Glutamatergic neuron (in vitro differentiated cells): ENCODE measurements at regions not wholly inside any gene's neighbourhood (a gene's known extent, or its start where the extent isn't known, plus 50 kb on each side); places are given as distances from the start of the nearest gene placed in this dataset.

Experiments
- DNase-seq: peaks from one replicate; pipeline ENCODE4 v3.0.0; 2022
- H3K27ac Mint-ChIP-seq: one replicate; pipeline ENCODE4 v1.8.0; 2020; ENCODE audit warnings: mild to moderate bottlenecking, mixed read lengths, inconsistent platforms; ENCODE audit not compliant: unreplicated experiment
- H3K27me3 Mint-ChIP-seq: one replicate; pipeline ENCODE4 v1.8.0; 2020; ENCODE audit warnings: mild to moderate bottlenecking, moderate library complexity, mixed read lengths, inconsistent platforms; ENCODE audit not compliant: unreplicated experiment
- H3K36me3 Mint-ChIP-seq: one replicate; pipeline ENCODE4 v1.8.0; 2020; ENCODE audit warnings: mild to moderate bottlenecking, mixed read lengths, inconsistent platforms; ENCODE audit not compliant: unreplicated experiment
- H3K4me1 Mint-ChIP-seq: one replicate; pipeline ENCODE4 v1.8.0; 2020; ENCODE audit warnings: mild to moderate bottlenecking, low read depth, mixed read lengths, inconsistent platforms; ENCODE audit not compliant: unreplicated experiment
- H3K4me3 Mint-ChIP-seq: one replicate; pipeline ENCODE4 v1.8.0; 2020; ENCODE audit warnings: mild to moderate bottlenecking, mixed read lengths, inconsistent platforms; ENCODE audit not compliant: unreplicated experiment
- H3K9me3 Mint-ChIP-seq: one replicate; pipeline ENCODE4 v1.8.0; 2020; ENCODE audit warnings: mild to moderate bottlenecking, moderate library complexity, mixed read lengths, inconsistent platforms; ENCODE audit not compliant: unreplicated experiment
- TF ChIP-seq, protein P1 (sequence below): fragments of 200-600 bp; sonication (generic); IDR thresholded peaks from one replicate; pipeline ENCODE4 v1.5.0; 2021; ENCODE audit not compliant: partially characterized antibody, unreplicated experiment

DNA sequence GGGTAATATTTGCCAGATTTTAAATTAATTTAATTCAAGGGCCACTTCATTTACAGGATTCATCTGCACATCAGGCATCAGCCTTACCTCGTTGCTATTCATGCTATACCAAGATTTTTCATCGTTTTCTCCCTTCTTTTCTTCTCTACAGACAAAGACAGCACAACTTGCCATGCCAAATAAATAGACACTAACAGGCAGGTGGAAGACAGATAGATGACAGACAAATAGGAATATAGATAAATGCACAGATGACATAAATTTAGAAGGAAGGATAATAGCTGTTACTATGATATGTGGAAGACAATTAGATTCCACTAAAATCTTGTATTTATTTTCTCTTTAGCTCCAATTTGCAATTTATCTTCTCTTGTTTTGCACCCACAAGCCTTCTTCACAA is 164.5 kb upstream of the ARX start:
- TF ChIP-seq, protein P1, sequence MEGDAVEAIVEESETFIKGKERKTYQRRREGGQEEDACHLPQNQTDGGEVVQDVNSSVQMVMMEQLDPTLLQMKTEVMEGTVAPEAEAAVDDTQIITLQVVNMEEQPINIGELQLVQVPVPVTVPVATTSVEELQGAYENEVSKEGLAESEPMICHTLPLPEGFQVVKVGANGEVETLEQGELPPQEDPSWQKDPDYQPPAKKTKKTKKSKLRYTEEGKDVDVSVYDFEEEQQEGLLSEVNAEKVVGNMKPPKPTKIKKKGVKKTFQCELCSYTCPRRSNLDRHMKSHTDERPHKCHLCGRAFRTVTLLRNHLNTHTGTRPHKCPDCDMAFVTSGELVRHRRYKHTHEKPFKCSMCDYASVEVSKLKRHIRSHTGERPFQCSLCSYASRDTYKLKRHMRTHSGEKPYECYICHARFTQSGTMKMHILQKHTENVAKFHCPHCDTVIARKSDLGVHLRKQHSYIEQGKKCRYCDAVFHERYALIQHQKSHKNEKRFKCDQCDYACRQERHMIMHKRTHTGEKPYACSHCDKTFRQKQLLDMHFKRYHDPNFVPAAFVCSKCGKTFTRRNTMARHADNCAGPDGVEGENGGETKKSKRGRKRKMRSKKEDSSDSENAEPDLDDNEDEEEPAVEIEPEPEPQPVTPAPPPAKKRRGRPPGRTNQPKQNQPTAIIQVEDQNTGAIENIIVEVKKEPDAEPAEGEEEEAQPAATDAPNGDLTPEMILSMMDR: no peak
- H3K4me1 Mint-ChIP-seq: no peaks in the 10 kb centered on the region
- H3K9me3 Mint-ChIP-seq: no peaks in the 10 kb centered on the region
- H3K27ac Mint-ChIP-seq: no peak overlapping the region
- no peaks in the 10 kb centered on the region for H3K27me3 Mint-ChIP-seq
- DNase-seq: no peak
- H3K36me3 Mint-ChIP-seq: no peaks in the 10 kb centered on the region
- no peak overlapping the region for H3K4me3 Mint-ChIP-seq

DNA sequence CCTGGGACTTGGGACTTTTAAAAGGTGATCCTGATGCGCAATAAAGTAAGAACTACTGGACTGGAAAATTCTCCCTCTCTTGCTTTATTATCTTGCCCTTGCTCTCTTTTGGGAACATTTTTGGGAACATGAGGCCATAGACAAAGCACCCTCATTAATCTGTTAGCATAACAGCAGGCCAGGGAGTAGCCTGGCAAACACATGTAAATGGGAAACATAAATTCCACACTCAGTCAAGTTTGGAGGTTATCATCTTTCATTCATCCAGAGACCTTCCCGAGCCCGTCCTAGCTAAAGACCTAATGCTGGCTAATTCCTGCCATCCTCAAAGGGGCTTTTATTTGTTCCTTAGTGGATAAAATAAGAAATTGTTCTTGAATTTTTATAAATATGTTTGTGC is 162.8 kb upstream of the ARX start:
- Mint-ChIP-seq H3K27ac (no peak overlapping the region), H3K9me3 (no peaks in the 10 kb centered on the region), H3K27me3 (no peaks in the 10 kb centered on the region), H3K4me3 (no peak overlapping the region), H3K36me3 (no peaks in the 10 kb centered on the region), H3K4me1 (no peaks in the 10 kb centered on the region)
- DNase-seq: no peak
- TF ChIP-seq, protein P1: no peak

DNA sequence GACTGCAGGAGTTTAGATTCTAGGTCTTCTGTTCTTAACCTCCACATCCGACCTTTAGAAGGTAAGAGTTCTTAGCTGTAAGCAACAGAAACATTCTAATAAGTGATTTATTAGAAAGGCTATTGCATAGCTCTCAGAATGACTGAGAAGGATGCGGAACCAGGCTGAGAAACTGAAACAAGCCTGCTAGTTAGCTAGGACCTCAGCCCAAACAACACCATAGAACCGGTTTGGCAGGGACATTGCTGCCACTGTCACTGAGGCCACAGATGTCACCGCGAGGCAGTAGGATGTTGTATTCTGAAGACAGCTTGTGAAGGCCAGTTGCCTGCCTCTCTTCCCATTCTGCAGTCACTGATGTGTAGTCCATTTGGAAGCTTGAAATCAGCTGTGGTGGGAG is 160.0 kb upstream of the ARX start:
- TF ChIP-seq, protein P1: no peak
- no peak overlapping the region for H3K27ac Mint-ChIP-seq
- no peak overlapping the region for H3K4me3 Mint-ChIP-seq
- no peaks in the 10 kb centered on the region for H3K9me3 Mint-ChIP-seq
- H3K27me3 Mint-ChIP-seq: no peaks in the 10 kb centered on the region
- no peak for DNase-seq
- H3K4me1 Mint-ChIP-seq: no peaks in the 10 kb centered on the region
- H3K36me3 Mint-ChIP-seq: no peaks in the 10 kb centered on the region

DNA sequence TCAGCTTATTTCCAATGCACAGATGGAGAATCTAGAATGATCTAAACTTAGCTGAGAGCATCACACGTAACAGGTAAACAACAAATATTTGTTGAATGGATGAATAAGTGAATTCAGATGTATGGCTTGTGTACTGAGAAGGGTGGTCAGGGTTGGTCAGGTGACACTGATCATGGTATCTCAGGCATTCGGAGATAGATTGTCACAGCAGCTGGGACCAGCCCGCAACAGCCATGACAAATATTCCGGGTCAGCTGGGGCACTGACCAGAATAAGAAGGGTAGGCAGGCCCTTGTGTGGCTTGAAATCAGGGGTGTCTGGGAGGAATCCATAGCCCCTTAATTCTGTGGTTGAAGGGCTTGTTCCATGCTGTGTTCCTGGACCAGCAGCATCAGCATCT is 159.4 kb upstream of the ARX start:
- no peak overlapping the region for H3K4me3 Mint-ChIP-seq
- no peak overlapping the region for H3K27ac Mint-ChIP-seq
- H3K36me3 Mint-ChIP-seq: no peaks in the 10 kb centered on the region
- no peaks in the 10 kb centered on the region for H3K9me3 Mint-ChIP-seq
- no peak for DNase-seq
- TF ChIP-seq, protein P1: no peak
- no peaks in the 10 kb centered on the region for H3K27me3 Mint-ChIP-seq
- no peaks in the 10 kb centered on the region for H3K4me1 Mint-ChIP-seq

DNA sequence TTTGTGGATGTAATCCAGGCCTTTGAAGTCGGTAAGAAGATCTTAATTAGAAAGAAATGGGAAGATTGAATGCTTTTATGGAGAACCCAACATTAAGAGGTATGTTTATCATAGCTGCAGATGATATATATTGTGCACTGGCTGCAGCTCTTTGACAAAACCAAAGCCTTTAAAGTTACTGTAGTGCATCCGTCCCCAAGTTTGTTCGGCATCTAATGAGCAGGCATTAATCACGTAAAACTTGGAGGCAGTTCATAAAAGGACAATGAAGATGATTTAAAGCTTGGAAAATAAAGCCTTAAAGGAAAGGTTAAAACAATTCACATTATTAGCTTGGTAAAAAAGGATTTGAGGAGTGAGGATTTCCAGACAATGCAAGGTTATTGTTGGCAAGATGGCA is 150.8 kb upstream of the ARX start:
- Mint-ChIP-seq H3K27me3 (no peaks in the 10 kb centered on the region), H3K27ac (no peak overlapping the region), H3K9me3 (no peaks in the 10 kb centered on the region)

More for the DNA sequence above, 150.8 kb upstream of the ARX start:
- TF ChIP-seq, protein P1: no peak
- DNase-seq: no peak
- Mint-ChIP-seq H3K36me3 (no peaks in the 10 kb centered on the region), H3K4me3 (no peak overlapping the region), H3K4me1 (peaks cover 2% of the 10 kb centered on the region)
